ENCODE measurements at regions not wholly inside any gene's neighbourhood (a gene's known extent, or its start where the extent isn't known, plus 50 kb on each side); places are given as distances from the start of the nearest gene placed in this dataset.
"Not testable (repeated sequence)": the region's sequence is repeated elsewhere in the genome, so short reads cannot be mapped to it uniquely, and the experiment has no call there.

DNA sequence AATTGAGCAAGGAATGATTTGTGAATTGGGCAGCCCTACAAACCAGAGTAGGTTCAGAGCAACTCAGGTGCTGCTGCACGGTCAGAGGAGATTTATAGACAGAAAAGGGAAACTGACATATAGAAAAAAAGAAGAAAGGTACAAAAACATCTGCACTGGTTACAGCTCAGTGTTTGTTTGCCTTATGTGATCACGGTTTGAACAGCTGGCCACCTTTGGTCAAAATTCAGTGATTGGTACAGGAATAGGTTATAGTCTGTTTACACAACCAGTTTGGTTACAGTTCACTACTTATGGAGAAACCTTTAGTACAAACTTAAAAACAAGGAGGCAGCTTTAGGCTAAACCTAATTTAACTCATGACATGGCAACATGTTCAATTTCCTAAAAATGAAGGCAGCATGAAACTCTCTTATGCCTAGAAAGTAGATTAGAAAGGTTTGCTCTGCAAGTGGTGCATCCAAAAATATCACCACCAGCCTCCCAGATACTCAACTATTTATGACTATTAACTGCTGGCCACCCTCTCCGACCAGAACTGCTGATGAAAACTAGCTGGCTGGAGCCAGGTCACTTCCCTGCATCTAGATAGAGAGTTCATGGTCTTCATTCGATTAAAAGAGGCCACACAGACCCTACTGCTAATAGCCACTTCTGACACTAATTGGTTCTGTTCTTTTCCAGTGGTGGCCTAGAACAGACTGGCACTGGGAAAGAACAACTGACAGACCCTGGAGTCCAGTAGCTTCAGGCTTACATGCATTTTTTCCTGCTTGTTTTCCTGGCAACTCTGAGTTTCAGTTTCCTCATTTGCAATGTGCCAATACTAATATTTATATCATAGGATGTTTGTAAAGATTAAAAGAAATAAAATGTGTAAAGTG lies 548.0 kb downstream of the CCSER2 start:
- TF ChIP-seq, protein P1, sequence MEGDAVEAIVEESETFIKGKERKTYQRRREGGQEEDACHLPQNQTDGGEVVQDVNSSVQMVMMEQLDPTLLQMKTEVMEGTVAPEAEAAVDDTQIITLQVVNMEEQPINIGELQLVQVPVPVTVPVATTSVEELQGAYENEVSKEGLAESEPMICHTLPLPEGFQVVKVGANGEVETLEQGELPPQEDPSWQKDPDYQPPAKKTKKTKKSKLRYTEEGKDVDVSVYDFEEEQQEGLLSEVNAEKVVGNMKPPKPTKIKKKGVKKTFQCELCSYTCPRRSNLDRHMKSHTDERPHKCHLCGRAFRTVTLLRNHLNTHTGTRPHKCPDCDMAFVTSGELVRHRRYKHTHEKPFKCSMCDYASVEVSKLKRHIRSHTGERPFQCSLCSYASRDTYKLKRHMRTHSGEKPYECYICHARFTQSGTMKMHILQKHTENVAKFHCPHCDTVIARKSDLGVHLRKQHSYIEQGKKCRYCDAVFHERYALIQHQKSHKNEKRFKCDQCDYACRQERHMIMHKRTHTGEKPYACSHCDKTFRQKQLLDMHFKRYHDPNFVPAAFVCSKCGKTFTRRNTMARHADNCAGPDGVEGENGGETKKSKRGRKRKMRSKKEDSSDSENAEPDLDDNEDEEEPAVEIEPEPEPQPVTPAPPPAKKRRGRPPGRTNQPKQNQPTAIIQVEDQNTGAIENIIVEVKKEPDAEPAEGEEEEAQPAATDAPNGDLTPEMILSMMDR (IDR thresholded peaks at IDR 0.05): no peak
- CTCF ChIA-PET: no interaction called here
- Histone ChIP-seq H3K4me3 (ENCODE audit: low read length) (no peak overlapping the region), H3K9me3 (ENCODE audit: control insufficient read depth in 1 of 2, insufficient read depth in 1 of 2, low read length in 2 of 2) (no peaks in the 10 kb centered on the region), H3K27ac (ENCODE audit: low read depth in 1 of 2, low read length in 2 of 2) (no peak overlapping the region), H3K36me3 (ENCODE audit: insufficient read depth, low read length) (no peaks in the 10 kb centered on the region), H3K4me1 (ENCODE audit: insufficient read depth, low read length) (no peaks in the 10 kb centered on the region), H3K27me3 (ENCODE audit: control insufficient read depth in 1 of 2, insufficient read depth in 2 of 2, low read length in 2 of 2) (no peaks in the 10 kb centered on the region)
- Mint-ChIP-seq H3K36me3 (ENCODE audit: low read depth) (no peaks in the 10 kb centered on the region), H3K9me3 (peaks cover 2% of the 10 kb centered on the region), H3K27me3 (no peaks in the 10 kb centered on the region), H3K4me1 (ENCODE audit: low read depth) (no peaks in the 10 kb centered on the region), H3K4me3 (no peak overlapping the region), H3K27ac (no peak overlapping the region)
- POLR2A ChIA-PET: no interaction called here
- ATAC-seq (ENCODE audit: poor library complexity) (no peak), DNase-seq (no peak)
- intact Hi-C loops (cut with DNase I, micrococcal nuclease): no loop called here

DNA sequence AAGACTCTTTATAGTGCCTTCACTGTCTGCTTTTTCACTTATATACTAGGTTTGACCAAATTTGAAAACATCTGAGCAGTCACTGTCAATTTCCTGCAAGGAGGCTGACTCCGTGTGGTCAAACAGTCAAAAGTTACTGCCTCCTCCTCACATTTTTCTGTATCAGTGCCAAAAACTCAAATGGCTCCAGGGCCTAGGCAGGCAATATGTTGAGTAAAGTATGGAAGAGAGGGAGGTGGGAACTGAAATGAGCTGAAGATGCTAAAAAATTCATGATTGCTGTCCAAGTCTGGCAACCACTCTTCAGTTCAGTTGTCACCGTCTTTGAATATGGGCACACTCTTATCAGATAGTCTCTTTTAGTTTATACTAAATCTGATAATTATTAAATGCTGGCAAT lies 551.6 kb downstream of the CCSER2 start:
- peaks cover 4% of the 10 kb centered on the region for H3K27me3 Mint-ChIP-seq
- intact Hi-C loops (cut with DNase I, micrococcal nuclease): no loop called here
- no peaks in the 10 kb centered on the region for H3K4me1 Mint-ChIP-seq (ENCODE audit: low read depth)
- no peak for DNase-seq
- Histone ChIP-seq H3K4me1 (ENCODE audit: insufficient read depth, low read length) (no peaks in the 10 kb centered on the region), H3K4me3 (ENCODE audit: low read length) (no peak overlapping the region), H3K27ac (ENCODE audit: low read depth in 1 of 2, low read length in 2 of 2) (no peak overlapping the region), H3K36me3 (ENCODE audit: insufficient read depth, low read length) (no peaks in the 10 kb centered on the region), H3K9me3 (ENCODE audit: control insufficient read depth in 1 of 2, insufficient read depth in 1 of 2, low read length in 2 of 2) (no peaks in the 10 kb centered on the region), H3K27me3 (ENCODE audit: control insufficient read depth in 1 of 2, insufficient read depth in 2 of 2, low read length in 2 of 2) (no peaks in the 10 kb centered on the region)
- ChIA-PET CTCF (no interaction called here), POLR2A (no interaction called here)
- H3K27ac Mint-ChIP-seq: no peak overlapping the region
- no peaks in the 10 kb centered on the region for H3K36me3 Mint-ChIP-seq (ENCODE audit: low read depth)
- TF ChIP-seq, protein P1 (IDR thresholded peaks at IDR 0.05): no peak
- ATAC-seq (ENCODE audit: poor library complexity): no peak
- no peak overlapping the region for H3K4me3 Mint-ChIP-seq
- H3K9me3 Mint-ChIP-seq: no peaks in the 10 kb centered on the region

DNA sequence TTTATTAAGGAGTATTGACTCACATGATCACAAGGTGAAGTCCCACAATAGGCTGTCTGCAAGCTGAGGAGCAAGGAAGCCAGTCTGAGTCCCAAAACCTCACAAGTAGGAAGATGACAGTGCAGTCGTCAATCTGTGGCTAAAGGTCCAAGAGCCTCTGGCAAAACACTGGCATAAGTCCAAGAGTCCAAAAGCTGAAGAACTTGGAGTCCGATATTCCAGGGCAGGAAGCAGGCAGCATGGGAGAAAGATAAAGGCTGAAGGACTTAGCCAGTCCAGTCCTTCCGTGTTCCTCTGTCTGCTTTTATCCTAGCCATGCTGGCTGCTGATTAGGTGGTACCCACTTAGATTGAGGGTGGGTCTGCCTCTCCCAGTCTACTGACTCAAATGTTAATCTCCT lies 553.3 kb downstream of the CCSER2 start:
- intact Hi-C loops (cut with DNase I, micrococcal nuclease); POLR2A ChIA-PET; H3K9me3 ChIP-seq (ENCODE audit: control insufficient read depth in 1 of 2, insufficient read depth in 1 of 2, low read length in 2 of 2); DNase-seq; H3K27me3 Mint-ChIP-seq; H3K36me3 ChIP-seq (ENCODE audit: insufficient read depth, low read length); H3K36me3 Mint-ChIP-seq (ENCODE audit: low read depth); H3K4me3 ChIP-seq (ENCODE audit: low read length); H3K4me3 Mint-ChIP-seq; ATAC-seq (ENCODE audit: poor library complexity); CTCF ChIA-PET; H3K4me1 ChIP-seq (ENCODE audit: insufficient read depth, low read length); H3K9me3 Mint-ChIP-seq; H3K27ac Mint-ChIP-seq; H3K4me1 Mint-ChIP-seq (ENCODE audit: low read depth); H3K27ac ChIP-seq (ENCODE audit: low read depth in 1 of 2, low read length in 2 of 2); H3K27me3 ChIP-seq (ENCODE audit: control insufficient read depth in 1 of 2, insufficient read depth in 2 of 2, low read length in 2 of 2): not testable (repeated sequence)

DNA sequence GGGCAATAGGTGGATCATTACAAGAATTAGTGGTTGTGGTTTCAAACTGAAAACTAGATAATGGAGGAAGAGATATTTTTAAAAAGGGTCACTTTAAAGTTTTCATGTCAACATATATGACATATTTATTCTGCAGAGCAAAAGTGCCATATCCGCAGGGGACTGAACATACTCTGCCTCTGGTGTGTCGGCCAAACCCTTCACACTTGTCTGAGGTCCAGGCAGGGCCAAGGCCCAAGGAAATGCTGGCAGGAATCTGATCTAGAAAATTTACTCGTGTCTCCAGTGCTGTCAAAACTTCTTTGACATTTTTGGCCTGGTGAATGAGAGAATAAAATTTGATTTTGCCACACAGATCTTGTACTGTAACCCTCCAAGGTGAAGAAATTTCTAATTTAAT lies 562.3 kb downstream of the CCSER2 start:
- ATAC-seq (ENCODE audit: poor library complexity) (no peak), DNase-seq (no peak)
- H3K36me3 Mint-ChIP-seq (ENCODE audit: low read depth): no peaks in the 10 kb centered on the region
- no peak overlapping the region for H3K27ac Mint-ChIP-seq
- no peaks in the 10 kb centered on the region for H3K9me3 ChIP-seq (ENCODE audit: control insufficient read depth in 1 of 2, insufficient read depth in 1 of 2, low read length in 2 of 2)
- TF ChIP-seq, protein P1 (IDR thresholded peaks at IDR 0.05): no peak
- no peaks in the 10 kb centered on the region for H3K9me3 Mint-ChIP-seq
- H3K27ac ChIP-seq (ENCODE audit: low read depth in 1 of 2, low read length in 2 of 2): no peak overlapping the region
- H3K4me3 ChIP-seq (ENCODE audit: low read length): no peak overlapping the region
- no peak overlapping the region for H3K4me3 Mint-ChIP-seq
- H3K4me1 Mint-ChIP-seq (ENCODE audit: low read depth): no peaks in the 10 kb centered on the region
- no peaks in the 10 kb centered on the region for H3K4me1 ChIP-seq (ENCODE audit: insufficient read depth, low read length)
- H3K36me3 ChIP-seq (ENCODE audit: insufficient read depth, low read length): no peaks in the 10 kb centered on the region
- ChIA-PET CTCF (no interaction called here), POLR2A (no interaction called here)
- intact Hi-C loops (cut with DNase I, micrococcal nuclease): no loop called here
- no peaks in the 10 kb centered on the region for H3K27me3 ChIP-seq (ENCODE audit: control insufficient read depth in 1 of 2, insufficient read depth in 2 of 2, low read length in 2 of 2)
- no peaks in the 10 kb centered on the region for H3K27me3 Mint-ChIP-seq
